HFF-Myc (cell line): ENCODE measurements at regions not wholly inside any gene's neighbourhood (a gene's known extent, or its start where the extent isn't known, plus 50 kb on each side); places are given as distances from the start of the nearest gene placed in this dataset.

Source experiments
- DNase-seq: peaks from one replicate; pipeline ENCODE4 v3.0.0-alpha.2; 2011; ENCODE audit warnings: low read depth; ENCODE audit errors: extremely low read depth
- H3K4me3 ChIP-seq: replicated peaks from 2 replicates; pipeline ENCODE4 v1.5.1; 2011; ENCODE audit warnings: low read depth, mild to moderate bottlenecking, control low read depth, low read length
- CTCF ChIP-seq: IDR thresholded peaks from 2 replicates; pipeline ENCODE4 v1.5.1; 2012; ENCODE audit warnings: mild to moderate bottlenecking, low read depth, low read length, control low read depth; ENCODE audit errors: missing control alignments

- no peak for DNase-seq
- H3K4me3 ChIP-seq: no peak overlapping the region
- no peak for TF ChIP-seq CTCF
These were observed 53.8 kb upstream of the CCDC28A start for GRCh38 chr6:138719744-138720143.

- DNase-seq: peak; percentile 3
- no peak overlapping the region for H3K4me3 ChIP-seq
- no peak for TF ChIP-seq CTCF
These were observed 50.9 kb upstream of the CCDC28A start for GRCh38 chr6:138722425-138723371.
